GM12872 (cell line): ENCODE measurements at regions not wholly inside any gene's neighbourhood (a gene's known extent, or its start where the extent isn't known, plus 50 kb on each side); places are given as distances from the start of the nearest gene placed in this dataset.

Source experiments
- TF ChIP-seq, protein P1 (sequence below): IDR thresholded peaks from 3 replicates; pipeline ENCODE4 v1.5.1; 2011; ENCODE audit warnings: low read depth, mild to moderate bottlenecking, low read length, moderate library complexity; ENCODE audit not compliant: insufficient read depth

DNA sequence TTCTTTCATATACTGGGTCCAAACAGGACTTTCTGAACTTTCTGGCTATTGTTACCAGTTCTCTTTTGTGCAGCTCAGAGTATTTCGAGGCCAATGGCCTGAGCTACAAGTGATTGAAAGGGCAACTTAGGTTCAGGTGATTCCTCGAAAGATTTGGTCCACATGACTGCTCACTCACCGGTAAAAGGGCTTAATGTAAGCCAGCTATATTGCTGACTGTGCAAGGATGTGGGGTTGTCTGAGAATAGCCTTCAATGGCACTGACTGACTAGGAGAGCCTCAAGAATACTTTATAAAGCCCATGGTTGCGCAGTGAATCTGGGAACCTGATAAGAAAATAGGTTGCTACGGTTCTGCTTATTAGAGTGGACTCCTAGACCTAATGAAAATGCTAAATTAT lies 269.0 kb downstream of the SEC16B start:
- TF ChIP-seq, protein P1, sequence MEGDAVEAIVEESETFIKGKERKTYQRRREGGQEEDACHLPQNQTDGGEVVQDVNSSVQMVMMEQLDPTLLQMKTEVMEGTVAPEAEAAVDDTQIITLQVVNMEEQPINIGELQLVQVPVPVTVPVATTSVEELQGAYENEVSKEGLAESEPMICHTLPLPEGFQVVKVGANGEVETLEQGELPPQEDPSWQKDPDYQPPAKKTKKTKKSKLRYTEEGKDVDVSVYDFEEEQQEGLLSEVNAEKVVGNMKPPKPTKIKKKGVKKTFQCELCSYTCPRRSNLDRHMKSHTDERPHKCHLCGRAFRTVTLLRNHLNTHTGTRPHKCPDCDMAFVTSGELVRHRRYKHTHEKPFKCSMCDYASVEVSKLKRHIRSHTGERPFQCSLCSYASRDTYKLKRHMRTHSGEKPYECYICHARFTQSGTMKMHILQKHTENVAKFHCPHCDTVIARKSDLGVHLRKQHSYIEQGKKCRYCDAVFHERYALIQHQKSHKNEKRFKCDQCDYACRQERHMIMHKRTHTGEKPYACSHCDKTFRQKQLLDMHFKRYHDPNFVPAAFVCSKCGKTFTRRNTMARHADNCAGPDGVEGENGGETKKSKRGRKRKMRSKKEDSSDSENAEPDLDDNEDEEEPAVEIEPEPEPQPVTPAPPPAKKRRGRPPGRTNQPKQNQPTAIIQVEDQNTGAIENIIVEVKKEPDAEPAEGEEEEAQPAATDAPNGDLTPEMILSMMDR = no peak

DNA sequence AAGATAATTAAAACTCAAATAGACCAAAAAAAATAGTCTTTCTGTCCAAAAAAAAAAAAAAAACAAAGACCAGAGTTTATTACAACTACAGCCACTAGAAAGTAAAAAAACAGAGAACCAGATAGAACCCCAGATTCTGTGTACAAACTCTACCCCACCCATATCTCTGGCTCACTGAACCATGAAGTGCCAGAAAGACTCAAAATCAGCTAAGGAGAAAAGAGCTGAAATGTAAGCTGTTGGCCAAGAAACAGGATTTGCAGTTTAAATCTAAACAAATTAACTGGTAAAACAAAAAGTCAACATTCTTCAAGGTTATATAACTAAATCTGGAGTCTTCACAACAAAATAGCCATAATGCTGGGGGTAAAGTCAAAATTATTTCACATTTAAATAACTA lies 278.9 kb downstream of the SEC16B start:
- TF ChIP-seq, protein P1 = no peak

DNA sequence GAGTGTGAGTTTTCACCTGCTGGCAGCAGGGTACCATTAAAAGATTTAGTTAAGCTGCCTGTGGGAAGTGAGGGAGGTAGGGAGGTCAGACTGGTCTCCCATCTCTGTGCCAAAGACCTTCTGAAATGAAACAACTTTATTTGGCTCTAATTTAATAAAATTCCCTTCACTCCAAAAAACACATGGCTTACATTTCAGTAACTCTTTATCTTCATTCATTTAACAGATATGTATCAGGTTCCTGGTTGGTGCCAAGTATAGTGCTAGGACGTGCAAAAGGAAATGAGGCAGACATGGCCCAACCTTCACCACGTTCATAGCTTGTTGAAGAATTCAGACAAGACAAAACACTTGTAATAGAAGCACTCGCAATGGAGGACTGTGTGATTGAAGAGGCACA lies 282.3 kb downstream of the SEC16B start:
- TF ChIP-seq, protein P1 = no peak

DNA sequence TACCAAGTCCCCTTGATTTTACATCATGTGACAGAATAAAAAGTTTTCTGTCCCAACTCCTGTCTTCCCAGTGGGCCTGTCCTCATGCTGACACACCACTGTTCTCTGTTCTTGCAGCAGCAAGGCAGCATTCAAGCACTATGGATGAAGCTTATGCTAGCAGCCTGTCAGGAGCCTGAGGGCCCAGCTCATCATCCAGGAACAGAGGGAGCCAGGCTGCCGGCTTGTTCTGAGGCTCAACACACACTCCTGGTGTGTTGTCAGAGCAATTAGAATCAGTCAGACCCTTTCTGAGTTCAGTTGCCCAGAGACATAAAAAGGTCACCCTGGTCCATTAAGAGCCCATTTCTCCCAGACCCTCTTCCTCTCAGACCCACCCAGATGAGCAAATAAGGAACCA lies 282.9 kb downstream of the SEC16B start:
- TF ChIP-seq, protein P1 = no peak

DNA sequence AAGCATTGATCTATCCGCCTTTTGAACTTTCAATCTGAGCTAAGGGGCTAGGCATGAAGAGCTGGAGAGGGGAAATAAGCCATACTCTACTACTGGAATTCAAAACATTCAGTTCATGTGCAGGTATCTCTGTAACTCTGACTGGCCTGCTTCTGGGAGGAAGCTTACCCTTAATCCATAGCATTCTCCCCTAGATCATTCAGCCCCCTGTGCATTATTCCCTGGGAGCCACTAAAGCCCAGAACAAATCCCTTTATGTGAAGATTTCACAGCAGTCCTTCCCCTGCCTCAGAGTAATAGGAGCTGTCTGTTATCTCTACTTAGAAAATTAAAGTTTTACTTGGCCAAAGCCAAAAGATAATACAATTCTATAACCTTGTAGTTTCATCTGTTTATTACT lies 300.7 kb downstream of the SEC16B start:
- TF ChIP-seq, protein P1 = no peak

DNA sequence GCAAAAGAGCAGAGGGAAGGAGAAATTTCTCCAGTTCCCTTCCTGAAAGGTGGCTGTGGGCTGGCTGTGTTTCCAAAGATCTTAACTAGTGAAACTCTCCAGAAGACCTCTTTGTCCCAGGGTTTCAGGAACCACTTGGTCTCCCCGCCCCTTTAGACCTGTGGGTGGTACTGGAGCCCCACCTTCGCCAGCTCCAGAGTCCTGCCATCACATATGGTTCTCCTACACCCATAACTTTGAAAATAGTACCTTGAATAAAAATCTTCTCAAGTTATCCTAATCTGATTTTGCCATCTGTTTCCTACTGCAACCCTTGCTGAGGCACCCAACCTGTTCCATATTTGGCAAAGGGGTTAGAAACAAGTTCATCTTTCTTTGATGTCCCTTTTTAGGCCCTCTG lies 303.9 kb downstream of the SEC16B start:
- TF ChIP-seq, protein P1 = no peak

DNA sequence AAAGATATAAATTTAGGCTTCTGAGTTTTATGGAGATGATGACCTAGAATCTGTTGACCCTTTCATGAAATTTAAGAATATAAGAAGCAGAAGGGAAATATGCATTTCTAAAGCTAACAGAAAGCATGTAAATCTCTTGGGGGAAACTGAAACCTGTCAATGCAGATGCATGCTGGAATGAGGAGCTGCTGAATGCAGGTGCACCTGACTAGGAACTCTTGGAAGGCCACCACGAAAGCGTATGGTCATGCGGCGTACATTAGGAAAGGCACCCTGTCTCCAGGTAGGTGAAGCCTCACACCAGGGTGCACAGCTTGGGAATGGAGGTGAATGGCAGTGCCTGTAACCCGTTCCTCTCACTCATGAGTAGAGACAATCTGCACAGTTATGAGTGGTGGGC lies 309.7 kb downstream of the SEC16B start:
- TF ChIP-seq, protein P1 = no peak

DNA sequence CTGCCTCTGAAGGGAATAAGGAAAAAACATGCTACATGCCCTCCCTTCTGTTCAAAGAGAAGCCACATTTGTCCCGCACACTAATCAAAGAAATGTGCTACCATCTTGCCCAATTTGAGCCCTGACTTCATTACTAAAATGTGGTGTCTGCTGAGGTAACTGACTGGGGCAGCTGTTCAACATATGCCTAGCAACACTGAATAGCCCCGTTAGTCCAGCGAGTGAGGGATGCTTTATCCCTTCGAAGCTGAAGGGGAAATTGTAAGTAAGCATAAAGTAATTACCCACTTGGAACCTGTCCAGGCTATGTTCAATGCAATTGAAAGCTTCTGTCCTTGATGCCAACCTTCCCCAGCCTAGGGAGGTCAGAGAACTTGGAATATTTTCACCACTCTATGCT lies 310.6 kb downstream of the SEC16B start:
- TF ChIP-seq, protein P1 = no peak
